ENCODE measurements at regions not wholly inside any gene's neighbourhood (a gene's known extent, or its start where the extent isn't known, plus 50 kb on each side); places are given as distances from the start of the nearest gene placed in this dataset.

DNA sequence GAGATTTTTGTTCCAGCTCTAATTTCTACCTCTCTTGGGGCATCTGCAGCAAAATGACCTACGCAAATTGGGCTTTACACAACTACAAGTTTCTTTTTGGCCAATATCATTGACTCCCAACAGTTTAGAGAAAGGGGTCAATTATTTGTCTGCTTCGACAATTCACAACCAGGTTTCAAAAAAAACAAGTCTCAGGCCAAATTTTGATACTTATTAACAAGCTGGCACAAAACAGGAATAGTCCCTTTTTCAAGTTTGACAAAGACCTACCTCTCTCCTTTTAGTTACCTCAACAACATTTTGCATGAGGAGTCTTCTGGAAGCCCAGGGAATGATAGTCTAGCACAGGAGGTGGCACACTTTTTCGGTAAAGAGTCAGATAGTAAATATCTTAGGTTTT, 97.9 kb upstream of the TSHZ2 start:
- no peak for TF ChIP-seq MXI1 (conservative IDR thresholded peaks at IDR 0.05; ENCODE audit: poor library complexity, severe bottlenecking)
- TF ChIP-seq, protein P1, sequence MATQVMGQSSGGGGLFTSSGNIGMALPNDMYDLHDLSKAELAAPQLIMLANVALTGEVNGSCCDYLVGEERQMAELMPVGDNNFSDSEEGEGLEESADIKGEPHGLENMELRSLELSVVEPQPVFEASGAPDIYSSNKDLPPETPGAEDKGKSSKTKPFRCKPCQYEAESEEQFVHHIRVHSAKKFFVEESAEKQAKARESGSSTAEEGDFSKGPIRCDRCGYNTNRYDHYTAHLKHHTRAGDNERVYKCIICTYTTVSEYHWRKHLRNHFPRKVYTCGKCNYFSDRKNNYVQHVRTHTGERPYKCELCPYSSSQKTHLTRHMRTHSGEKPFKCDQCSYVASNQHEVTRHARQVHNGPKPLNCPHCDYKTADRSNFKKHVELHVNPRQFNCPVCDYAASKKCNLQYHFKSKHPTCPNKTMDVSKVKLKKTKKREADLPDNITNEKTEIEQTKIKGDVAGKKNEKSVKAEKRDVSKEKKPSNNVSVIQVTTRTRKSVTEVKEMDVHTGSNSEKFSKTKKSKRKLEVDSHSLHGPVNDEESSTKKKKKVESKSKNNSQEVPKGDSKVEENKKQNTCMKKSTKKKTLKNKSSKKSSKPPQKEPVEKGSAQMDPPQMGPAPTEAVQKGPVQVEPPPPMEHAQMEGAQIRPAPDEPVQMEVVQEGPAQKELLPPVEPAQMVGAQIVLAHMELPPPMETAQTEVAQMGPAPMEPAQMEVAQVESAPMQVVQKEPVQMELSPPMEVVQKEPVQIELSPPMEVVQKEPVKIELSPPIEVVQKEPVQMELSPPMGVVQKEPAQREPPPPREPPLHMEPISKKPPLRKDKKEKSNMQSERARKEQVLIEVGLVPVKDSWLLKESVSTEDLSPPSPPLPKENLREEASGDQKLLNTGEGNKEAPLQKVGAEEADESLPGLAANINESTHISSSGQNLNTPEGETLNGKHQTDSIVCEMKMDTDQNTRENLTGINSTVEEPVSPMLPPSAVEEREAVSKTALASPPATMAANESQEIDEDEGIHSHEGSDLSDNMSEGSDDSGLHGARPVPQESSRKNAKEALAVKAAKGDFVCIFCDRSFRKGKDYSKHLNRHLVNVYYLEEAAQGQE (IDR thresholded peaks at IDR 0.05; ENCODE audit: borderline replicate concordance): no peak
- TF ChIP-seq, protein P2, sequence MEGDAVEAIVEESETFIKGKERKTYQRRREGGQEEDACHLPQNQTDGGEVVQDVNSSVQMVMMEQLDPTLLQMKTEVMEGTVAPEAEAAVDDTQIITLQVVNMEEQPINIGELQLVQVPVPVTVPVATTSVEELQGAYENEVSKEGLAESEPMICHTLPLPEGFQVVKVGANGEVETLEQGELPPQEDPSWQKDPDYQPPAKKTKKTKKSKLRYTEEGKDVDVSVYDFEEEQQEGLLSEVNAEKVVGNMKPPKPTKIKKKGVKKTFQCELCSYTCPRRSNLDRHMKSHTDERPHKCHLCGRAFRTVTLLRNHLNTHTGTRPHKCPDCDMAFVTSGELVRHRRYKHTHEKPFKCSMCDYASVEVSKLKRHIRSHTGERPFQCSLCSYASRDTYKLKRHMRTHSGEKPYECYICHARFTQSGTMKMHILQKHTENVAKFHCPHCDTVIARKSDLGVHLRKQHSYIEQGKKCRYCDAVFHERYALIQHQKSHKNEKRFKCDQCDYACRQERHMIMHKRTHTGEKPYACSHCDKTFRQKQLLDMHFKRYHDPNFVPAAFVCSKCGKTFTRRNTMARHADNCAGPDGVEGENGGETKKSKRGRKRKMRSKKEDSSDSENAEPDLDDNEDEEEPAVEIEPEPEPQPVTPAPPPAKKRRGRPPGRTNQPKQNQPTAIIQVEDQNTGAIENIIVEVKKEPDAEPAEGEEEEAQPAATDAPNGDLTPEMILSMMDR (IDR thresholded peaks at IDR 0.05; ENCODE audit: poor library complexity, severe bottlenecking): no peak
- TF ChIP-seq EP300 (conservative IDR thresholded peaks at IDR 0.05; ENCODE audit: poor library complexity, severe bottlenecking): no peak
- TF ChIP-seq RAD21 (conservative IDR thresholded peaks at IDR 0.05): no peak
- no peak for TF ChIP-seq POLR2AphosphoS5 (IDR thresholded peaks at IDR 0.05)
- no peak for TF ChIP-seq TAF1 (IDR thresholded peaks at IDR 0.05; ENCODE audit: low read depth)
- no peak for TF ChIP-seq SMC3 (conservative IDR thresholded peaks at IDR 0.05; ENCODE audit: poor library complexity)

DNA sequence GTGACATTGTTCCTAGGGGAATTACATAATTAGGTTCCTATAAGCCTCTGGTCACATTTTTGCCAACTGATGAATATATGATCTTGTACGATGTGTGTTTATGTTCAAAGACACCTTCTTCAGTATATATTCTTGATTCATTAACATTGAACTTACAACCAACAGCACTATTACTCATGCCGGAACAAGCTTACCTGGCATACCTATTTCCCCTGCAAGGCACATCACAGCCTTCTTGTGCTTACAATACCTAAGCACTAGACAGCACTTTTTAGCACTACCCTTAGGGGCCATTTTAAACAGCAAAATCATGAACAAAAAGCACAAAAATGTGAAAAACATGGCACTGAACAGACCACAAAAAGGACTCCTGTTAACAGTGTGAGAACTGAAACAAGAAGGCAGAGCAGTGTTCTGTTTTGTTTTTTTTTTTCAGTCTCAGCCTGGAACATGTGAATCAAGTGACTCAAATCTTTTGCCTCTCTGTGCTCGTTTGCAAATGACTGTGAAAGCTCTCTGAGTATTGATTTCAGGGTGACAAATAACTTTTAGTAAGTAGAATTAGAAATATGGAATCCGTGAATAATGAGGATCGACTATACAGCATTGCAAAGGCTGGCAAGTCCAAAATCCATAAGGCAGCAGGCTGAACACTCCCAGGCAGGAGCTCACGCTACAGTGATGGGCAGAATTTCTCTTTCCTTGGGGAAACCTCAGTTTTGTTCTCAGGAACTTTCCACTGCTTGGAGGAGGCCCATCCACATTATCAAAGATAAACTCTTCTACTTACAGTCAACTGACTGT, 102.3 kb upstream of the TSHZ2 start:
- H3K9me3 ChIP-seq (ENCODE audit: low read length): no peaks in the 10 kb centered on the region
- no peaks in the 10 kb centered on the region for H4K20me1 ChIP-seq (ENCODE audit: insufficient read depth)
- no peak overlapping the region for H3K27ac ChIP-seq (ENCODE audit: low read length)
- H2AFZ ChIP-seq (ENCODE audit: low read depth, low read length): no peak overlapping the region
- TF ChIP-seq MXI1 (conservative IDR thresholded peaks at IDR 0.05; ENCODE audit: poor library complexity, severe bottlenecking): no peak
- TF ChIP-seq, protein P1 (IDR thresholded peaks at IDR 0.05; ENCODE audit: borderline replicate concordance): no peak
- TF ChIP-seq EZH2 (IDR thresholded peaks at IDR 0.05; ENCODE audit: borderline replicate concordance, insufficient read depth, low read length, poor library complexity, severe bottlenecking): no peak
- TF ChIP-seq SMC3 (conservative IDR thresholded peaks at IDR 0.05; ENCODE audit: poor library complexity): no peak
- no peak for TF ChIP-seq POLR2AphosphoS5 (IDR thresholded peaks at IDR 0.05)
- TF ChIP-seq EP300 (conservative IDR thresholded peaks at IDR 0.05; ENCODE audit: poor library complexity, severe bottlenecking): no peak
- H3K4me3 ChIP-seq (ENCODE audit: low read length): no peak overlapping the region
- H3K79me2 ChIP-seq (replicated peaks; ENCODE audit: insufficient read depth, low read length): no peaks in the 10 kb centered on the region
- no peaks in the 10 kb centered on the region for H3K27me3 ChIP-seq (ENCODE audit: insufficient read depth, low read depth, low read length)
- no peak overlapping the region for H3K9ac ChIP-seq (ENCODE audit: low read length)
- no peaks in the 10 kb centered on the region for H3K9me2 ChIP-seq (ENCODE audit: insufficient read depth, low read length)
- no peaks in the 10 kb centered on the region for H3F3A ChIP-seq (ENCODE audit: insufficient read depth, low read length, poor library complexity, severe bottlenecking)
- H3K4me2 ChIP-seq (ENCODE audit: low read length): no peak overlapping the region
- no peaks in the 10 kb centered on the region for H3K36me3 ChIP-seq (ENCODE audit: insufficient read depth, low read length)

More for the DNA sequence above, 97.9 kb upstream of the TSHZ2 start:
- Histone ChIP-seq H4K20me1 (ENCODE audit: insufficient read depth) (no peaks in the 10 kb centered on the region), H3K27ac (ENCODE audit: low read length) (no peak overlapping the region), H3K4me2 (ENCODE audit: low read length) (no peak overlapping the region), H3K9me3 (ENCODE audit: low read length) (no peaks in the 10 kb centered on the region), H3K36me3 (ENCODE audit: insufficient read depth, low read length) (no peaks in the 10 kb centered on the region), H3K9ac (ENCODE audit: low read length) (no peak overlapping the region), H3K79me2 (replicated peaks; ENCODE audit: insufficient read depth, low read length) (no peaks in the 10 kb centered on the region), H3K9me2 (ENCODE audit: insufficient read depth, low read length) (no peaks in the 10 kb centered on the region), H2AFZ (ENCODE audit: low read depth, low read length) (no peak overlapping the region), H3K4me3 (ENCODE audit: low read length) (no peak overlapping the region), H3K27me3 (ENCODE audit: insufficient read depth, low read depth, low read length) (no peaks in the 10 kb centered on the region), H3F3A (ENCODE audit: insufficient read depth, low read length, poor library complexity, severe bottlenecking) (no peaks in the 10 kb centered on the region)
